HUES6 (cell line): ENCODE measurements at regions not wholly inside any gene's neighbourhood (a gene's known extent, or its start where the extent isn't known, plus 50 kb on each side); places are given as distances from the start of the nearest gene placed in this dataset.

ENCODE experiments used
- H3K27ac ChIP-seq: 2 replicates; pipeline ENCODE4 v1.7.0; 2013; ENCODE audit warnings: low read depth, mild to moderate bottlenecking, low read length, inconsistent platforms
- H3K27me3 ChIP-seq: 2 replicates; pipeline ENCODE4 v1.6.1; 2013; ENCODE audit warnings: low read length; ENCODE audit not compliant: control insufficient read depth, insufficient read depth
- H3K36me3 ChIP-seq: 2 replicates; pipeline ENCODE4 v1.6.1; 2013; ENCODE audit warnings: low read length; ENCODE audit not compliant: control insufficient read depth, insufficient read depth
- H3K4me1 ChIP-seq: 2 replicates; pipeline ENCODE4 v1.6.1; 2013; ENCODE audit warnings: low read length; ENCODE audit not compliant: control insufficient read depth, insufficient read depth
- H3K4me3 ChIP-seq: 2 replicates; pipeline ENCODE4 v1.5.1; 2013; ENCODE audit warnings: low read depth, low read length
- H3K9ac ChIP-seq: one replicate; pipeline ENCODE4 v1.6.1; 2013; ENCODE audit warnings: mild to moderate bottlenecking, low read length
- H3K9me3 ChIP-seq: 2 replicates; pipeline ENCODE4 v1.6.1; 2013; ENCODE audit warnings: low read depth, low read length; ENCODE audit not compliant: control insufficient read depth, insufficient read depth

- Histone ChIP-seq H3K9me3 (no peaks in the 10 kb centered on the region), H3K4me1 (no peaks in the 10 kb centered on the region), H3K9ac (no peak overlapping the region), H3K27ac (no peak overlapping the region), H3K4me3 (no peak overlapping the region), H3K36me3 (no peaks in the 10 kb centered on the region), H3K27me3 (no peaks in the 10 kb centered on the region)
Measured at GRCh38 chr15:93866948-93867347, 364.4 kb upstream of the MCTP2 start.

- Histone ChIP-seq H3K4me1 (no peaks in the 10 kb centered on the region), H3K36me3 (no peaks in the 10 kb centered on the region), H3K27me3 (no peaks in the 10 kb centered on the region), H3K9ac (no peak overlapping the region), H3K27ac (no peak overlapping the region), H3K9me3 (no peaks in the 10 kb centered on the region), H3K4me3 (no peak overlapping the region)
Measured at GRCh38 chr15:93866476-93866875, 364.9 kb upstream of the MCTP2 start.

- Histone ChIP-seq H3K4me1 (no peaks in the 10 kb centered on the region), H3K36me3 (no peaks in the 10 kb centered on the region), H3K9ac (no peak overlapping the region), H3K27me3 (no peaks in the 10 kb centered on the region), H3K9me3 (no peaks in the 10 kb centered on the region), H3K4me3 (no peak overlapping the region), H3K27ac (no peak overlapping the region)
Measured at GRCh38 chr15:93865586-93865985, 365.8 kb upstream of the MCTP2 start.

GRCh38 chr15:93862791-93863190 is 368.6 kb upstream of the MCTP2 start:
- H3K9ac ChIP-seq = no peak overlapping the region
- no peaks in the 10 kb centered on the region for H3K4me1 ChIP-seq
- H3K9me3 ChIP-seq = no peaks in the 10 kb centered on the region
- H3K27ac ChIP-seq = no peak overlapping the region
- H3K4me3 ChIP-seq = no peak overlapping the region
- H3K36me3 ChIP-seq = no peaks in the 10 kb centered on the region
- no peaks in the 10 kb centered on the region for H3K27me3 ChIP-seq

- H3K4me1 ChIP-seq = no peaks in the 10 kb centered on the region
- no peak overlapping the region for H3K27ac ChIP-seq
- H3K9ac ChIP-seq = no peak overlapping the region
- no peaks in the 10 kb centered on the region for H3K27me3 ChIP-seq
- no peak overlapping the region for H3K4me3 ChIP-seq
- no peaks in the 10 kb centered on the region for H3K9me3 ChIP-seq
- H3K36me3 ChIP-seq = no peaks in the 10 kb centered on the region
Measured at GRCh38 chr15:93861956-93862741, 369.2 kb upstream of the MCTP2 start.

- Histone ChIP-seq H3K27me3 (no peaks in the 10 kb centered on the region), H3K36me3 (no peaks in the 10 kb centered on the region), H3K9ac (no peak overlapping the region), H3K9me3 (no peaks in the 10 kb centered on the region), H3K4me1 (no peaks in the 10 kb centered on the region), H3K27ac (no peak overlapping the region), H3K4me3 (no peak overlapping the region)
Measured at GRCh38 chr15:93861413-93861812, 369.9 kb upstream of the MCTP2 start.

GRCh38 chr15:93860701-93861100 is 370.7 kb upstream of the MCTP2 start:
- Histone ChIP-seq H3K9me3 (no peaks in the 10 kb centered on the region), H3K4me1 (no peaks in the 10 kb centered on the region), H3K4me3 (no peak overlapping the region), H3K36me3 (no peaks in the 10 kb centered on the region), H3K9ac (no peak overlapping the region), H3K27ac (no peak overlapping the region), H3K27me3 (no peaks in the 10 kb centered on the region)

GRCh38 chr15:93859176-93859575 is 372.2 kb upstream of the MCTP2 start:
- no peaks in the 10 kb centered on the region for H3K36me3 ChIP-seq
- H3K4me3 ChIP-seq = no peak overlapping the region
- H3K4me1 ChIP-seq = no peaks in the 10 kb centered on the region
- H3K9me3 ChIP-seq = no peaks in the 10 kb centered on the region
- no peak overlapping the region for H3K9ac ChIP-seq
- H3K27ac ChIP-seq = no peak overlapping the region
- no peaks in the 10 kb centered on the region for H3K27me3 ChIP-seq

- H3K27ac ChIP-seq = no peak overlapping the region
- no peaks in the 10 kb centered on the region for H3K27me3 ChIP-seq
- H3K9me3 ChIP-seq = no peaks in the 10 kb centered on the region
- no peaks in the 10 kb centered on the region for H3K4me1 ChIP-seq
- no peaks in the 10 kb centered on the region for H3K36me3 ChIP-seq
- H3K4me3 ChIP-seq = no peak overlapping the region
- H3K9ac ChIP-seq = no peak overlapping the region
Measured at GRCh38 chr15:93855181-93855826, 376.1 kb upstream of the MCTP2 start.

GRCh38 chr15:93854088-93854487 is 377.3 kb upstream of the MCTP2 start:
- H3K9ac ChIP-seq = no peak overlapping the region
- no peaks in the 10 kb centered on the region for H3K4me1 ChIP-seq
- H3K27ac ChIP-seq = no peak overlapping the region
- no peaks in the 10 kb centered on the region for H3K27me3 ChIP-seq
- no peaks in the 10 kb centered on the region for H3K9me3 ChIP-seq
- no peak overlapping the region for H3K4me3 ChIP-seq
- H3K36me3 ChIP-seq = no peaks in the 10 kb centered on the region

- no peaks in the 10 kb centered on the region for H3K27me3 ChIP-seq
- no peak overlapping the region for H3K4me3 ChIP-seq
- H3K4me1 ChIP-seq = no peaks in the 10 kb centered on the region
- no peaks in the 10 kb centered on the region for H3K9me3 ChIP-seq
- H3K9ac ChIP-seq = no peak overlapping the region
- H3K27ac ChIP-seq = no peak overlapping the region
- no peaks in the 10 kb centered on the region for H3K36me3 ChIP-seq
Measured at GRCh38 chr15:93852761-93853160, 378.6 kb upstream of the MCTP2 start.
